ENCODE measurements at regions not wholly inside any gene's neighbourhood (a gene's known extent, or its start where the extent isn't known, plus 50 kb on each side); places are given as distances from the start of the nearest gene placed in this dataset.

GRCh38 chr5:124240732-124241131, 505.7 kb downstream of the ZNF608 start:
- Histone ChIP-seq H3K27ac (no peak overlapping the region), H3K9me3 (peaks cover 4 to 45% (median 29%) of the 10 kb centered on the region in 8 donors), H3K4me3 (no peak overlapping the region), H3K27me3 (replicated peaks in 1 of 7) (no peaks in the 10 kb centered on the region), H3K36me3 (no peaks in the 10 kb centered on the region), H3K4me1 (no peaks in the 10 kb centered on the region)
- 83 to 95% (median 91%) methylated on average over 1 of the region's 1 CpG for WGBS, 5 donors
- DNase-seq, result no peak
- intact Hi-C loops (cut with DNase I; ENCODE audit: low total_unique reads), result no loop called here
- TF ChIP-seq, protein P1, sequence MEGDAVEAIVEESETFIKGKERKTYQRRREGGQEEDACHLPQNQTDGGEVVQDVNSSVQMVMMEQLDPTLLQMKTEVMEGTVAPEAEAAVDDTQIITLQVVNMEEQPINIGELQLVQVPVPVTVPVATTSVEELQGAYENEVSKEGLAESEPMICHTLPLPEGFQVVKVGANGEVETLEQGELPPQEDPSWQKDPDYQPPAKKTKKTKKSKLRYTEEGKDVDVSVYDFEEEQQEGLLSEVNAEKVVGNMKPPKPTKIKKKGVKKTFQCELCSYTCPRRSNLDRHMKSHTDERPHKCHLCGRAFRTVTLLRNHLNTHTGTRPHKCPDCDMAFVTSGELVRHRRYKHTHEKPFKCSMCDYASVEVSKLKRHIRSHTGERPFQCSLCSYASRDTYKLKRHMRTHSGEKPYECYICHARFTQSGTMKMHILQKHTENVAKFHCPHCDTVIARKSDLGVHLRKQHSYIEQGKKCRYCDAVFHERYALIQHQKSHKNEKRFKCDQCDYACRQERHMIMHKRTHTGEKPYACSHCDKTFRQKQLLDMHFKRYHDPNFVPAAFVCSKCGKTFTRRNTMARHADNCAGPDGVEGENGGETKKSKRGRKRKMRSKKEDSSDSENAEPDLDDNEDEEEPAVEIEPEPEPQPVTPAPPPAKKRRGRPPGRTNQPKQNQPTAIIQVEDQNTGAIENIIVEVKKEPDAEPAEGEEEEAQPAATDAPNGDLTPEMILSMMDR (IDR thresholded peaks at IDR 0.05 in 8 of 11, conservative IDR thresholded peaks at IDR 0.05 in 3 of 11), result no peak
- TF ChIP-seq POLR2A (IDR thresholded peaks at IDR 0.05) (no peak), POLR2AphosphoS5 (IDR thresholded peaks at IDR 0.05) (no peak)

DNA sequence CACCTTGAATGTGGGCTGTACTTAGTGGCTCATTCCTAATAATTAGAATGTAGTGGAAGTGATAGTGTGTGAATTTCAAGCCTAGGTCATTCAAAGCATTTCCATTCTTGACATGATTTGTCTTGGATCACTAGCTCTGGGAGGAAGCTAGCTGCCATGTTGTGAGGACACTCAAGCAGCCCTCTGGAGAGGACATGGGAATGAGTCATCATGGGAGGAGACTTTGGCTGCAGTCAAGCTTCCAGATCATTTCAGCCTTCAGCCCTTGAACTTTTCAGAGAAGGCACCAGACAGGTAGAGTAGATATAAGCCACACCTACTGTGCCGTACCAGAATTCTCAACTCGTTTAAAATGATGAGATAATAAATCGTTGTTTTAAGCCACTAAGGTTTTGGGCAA, 506.9 kb downstream of the ZNF608 start:
- 92 to 98% (median 96%) methylated on average over 3 of the region's 3 CpGs for WGBS, 5 donors
- no peaks in the 10 kb centered on the region for H3K27me3 ChIP-seq (replicated peaks in 1 of 7)
- H3K36me3 ChIP-seq, result no peaks in the 10 kb centered on the region
- intact Hi-C loops (cut with DNase I; ENCODE audit: low total_unique reads), result no loop called here
- no peak overlapping the region for H3K27ac ChIP-seq
- no peak overlapping the region for H3K4me3 ChIP-seq
- H3K4me1 ChIP-seq, result no peaks in the 10 kb centered on the region
- DNase-seq, result no peak
- H3K9me3 ChIP-seq, result peaks cover 0 to 34% (median 17%) of the 10 kb centered on the region in 8 donors
- TF ChIP-seq POLR2AphosphoS5 (IDR thresholded peaks at IDR 0.05), result no peak
- TF ChIP-seq, protein P1 (IDR thresholded peaks at IDR 0.05 in 8 of 11, conservative IDR thresholded peaks at IDR 0.05 in 3 of 11), result no peak

GRCh38 chr5:124238350-124238749, 508.1 kb downstream of the ZNF608 start:
- intact Hi-C loops (cut with DNase I; ENCODE audit: low total_unique reads), result no loop called here
- Histone ChIP-seq H3K4me1 (no peaks in the 10 kb centered on the region), H3K27ac (no peak overlapping the region), H3K4me3 (no peak overlapping the region), H3K36me3 (no peaks in the 10 kb centered on the region), H3K27me3 (replicated peaks in 1 of 7) (no peaks in the 10 kb centered on the region), H3K9me3 (peaks cover 0 to 21% (median 11%) of the 10 kb centered on the region in 8 donors)
- no peak for DNase-seq
- 82 to 95% (median 89%) methylated on average over 6 of the region's 6 CpGs for WGBS, 5 donors
- TF ChIP-seq POLR2AphosphoS5 (IDR thresholded peaks at IDR 0.05) (no peak), POLR2A (IDR thresholded peaks at IDR 0.05) (no peak)
- TF ChIP-seq, protein P1 (IDR thresholded peaks at IDR 0.05 in 8 of 11, conservative IDR thresholded peaks at IDR 0.05 in 3 of 11), result no peak

DNA sequence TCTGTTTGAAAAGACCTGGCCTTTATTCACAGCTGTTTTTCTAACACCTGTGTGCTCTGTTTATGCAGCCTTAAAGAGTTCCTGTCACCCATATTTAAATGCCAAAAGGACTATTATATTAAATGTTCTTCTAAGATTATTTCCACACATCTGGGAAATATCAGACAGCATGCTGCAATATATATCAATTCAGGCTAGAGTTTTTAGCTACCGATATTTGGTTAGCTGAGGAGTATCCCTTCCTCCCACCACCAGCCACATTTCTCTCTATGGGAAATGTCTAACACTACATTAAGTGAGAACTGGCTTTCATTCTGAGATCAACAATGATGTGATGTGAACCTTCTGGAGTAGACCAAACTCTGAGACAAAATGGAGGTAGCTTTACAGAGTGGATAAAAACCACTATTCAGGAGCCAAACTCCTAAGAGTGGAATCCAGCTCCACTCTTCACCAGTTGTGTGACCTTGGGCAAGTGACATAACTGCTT, 509.2 kb downstream of the ZNF608 start:
- peaks cover 0 to 14% (median 9%) of the 10 kb centered on the region in 8 donors for H3K9me3 ChIP-seq
- peaks cover 0 to 3% (median 0%) of the 10 kb centered on the region in 6 donors for H3K4me1 ChIP-seq
- no peak overlapping the region for H3K4me3 ChIP-seq
- H3K36me3 ChIP-seq, result no peaks in the 10 kb centered on the region
- 78 to 95% (median 86%) methylated on average over 1 of the region's 1 CpG for WGBS, 5 donors
- DNase-seq, result no peak
- no peak overlapping the region for H3K27ac ChIP-seq
- H3K27me3 ChIP-seq (replicated peaks in 1 of 7), result no peaks in the 10 kb centered on the region
- TF ChIP-seq POLR2AphosphoS5 (IDR thresholded peaks at IDR 0.05) (no peak), POLR2A (IDR thresholded peaks at IDR 0.05) (no peak)
- TF ChIP-seq, protein P1 (IDR thresholded peaks at IDR 0.05 in 8 of 11, conservative IDR thresholded peaks at IDR 0.05 in 3 of 11), result no peak
- intact Hi-C loops (cut with DNase I; ENCODE audit: low total_unique reads), result no loop called here

Data from spleen (tissue), 11 donors.